ENCODE measurements at regions not wholly inside any gene's neighbourhood (a gene's known extent, or its start where the extent isn't known, plus 50 kb on each side); places are given as distances from the start of the nearest gene placed in this dataset.

GRCh38 chr2:38216886-38217285, 140.9 kb upstream of the CYP1B1 start:
- ATAC-seq = no peak
- Histone ChIP-seq H3K4me3 (no peak overlapping the region), H3K9me3 (peaks cover 0 to 7% (median 0%) of the 10 kb centered on the region in 3 donors), H3K27me3 (no peaks in the 10 kb centered on the region), H3K4me1 (peaks cover 0 to 29% (median 2%) of the 10 kb centered on the region in 3 donors), H3K36me3 (no peaks in the 10 kb centered on the region), H3K27ac (no peak overlapping the region)
- TF ChIP-seq POLR2AphosphoS5 (IDR thresholded peaks at IDR 0.05) (no peak), POLR2A (IDR thresholded peaks at IDR 0.05) (no peak), EP300 (IDR thresholded peaks at IDR 0.05) (no peak), CTCF (IDR thresholded peaks at IDR 0.05) (no peak)

- ATAC-seq = peak; percentile 32
- Histone ChIP-seq H3K27ac (no peak overlapping the region), H3K9me3 (peaks cover 0 to 14% (median 0%) of the 10 kb centered on the region in 3 donors), H3K36me3 (no peaks in the 10 kb centered on the region), H3K4me1 (peaks cover 0 to 29% (median 2%) of the 10 kb centered on the region in 3 donors), H3K27me3 (no peaks in the 10 kb centered on the region), H3K4me3 (no peak overlapping the region)
- TF ChIP-seq POLR2AphosphoS5 (IDR thresholded peaks at IDR 0.05) (peak; percentile 47), POLR2A (IDR thresholded peaks at IDR 0.05) (no peak)
These were observed 140.0 kb upstream of the CYP1B1 start for GRCh38 chr2:38215993-38216392.

- WGBS, 2 donors (ENCODE audit: low coverage in 1 of 2) = 87 to 88% methylated on average over 2 of the region's 2 CpGs
- no peak for ATAC-seq
- no peak overlapping the region for H3K4me3 ChIP-seq
- no peak overlapping the region for H3K27ac ChIP-seq
- H3K4me1 ChIP-seq = peaks cover 0 to 29% (median 2%) of the 10 kb centered on the region in 3 donors
- H3K27me3 ChIP-seq = no peaks in the 10 kb centered on the region
- TF ChIP-seq POLR2A (IDR thresholded peaks at IDR 0.05) (no peak), POLR2AphosphoS5 (IDR thresholded peaks at IDR 0.05) (no peak), EP300 (IDR thresholded peaks at IDR 0.05) (no peak), CTCF (IDR thresholded peaks at IDR 0.05) (no peak)
- peaks cover 0 to 14% (median 0%) of the 10 kb centered on the region in 3 donors for H3K9me3 ChIP-seq
- H3K36me3 ChIP-seq = no peaks in the 10 kb centered on the region
These were observed 139.6 kb upstream of the CYP1B1 start for GRCh38 chr2:38215522-38215921.

GRCh38 chr2:38214209-38214717, 138.3 kb upstream of the CYP1B1 start:
- H3K36me3 ChIP-seq = no peaks in the 10 kb centered on the region
- 67 to 85% methylated on average over 1 to 2 of the region's 5 CpGs for WGBS, 2 donors (ENCODE audit: low coverage in 1 of 2)
- H3K4me1 ChIP-seq = peaks cover 0 to 29% (median 2%) of the 10 kb centered on the region in 3 donors
- H3K27me3 ChIP-seq = no peaks in the 10 kb centered on the region
- ATAC-seq = no peak
- H3K4me3 ChIP-seq = no peak overlapping the region
- TF ChIP-seq EP300 (IDR thresholded peaks at IDR 0.05) = no peak
- no peak for TF ChIP-seq POLR2A (IDR thresholded peaks at IDR 0.05)
- TF ChIP-seq POLR2AphosphoS5 (IDR thresholded peaks at IDR 0.05) = no peak
- no peak for TF ChIP-seq CTCF (IDR thresholded peaks at IDR 0.05)
- H3K27ac ChIP-seq = peak overlapping the region in 1 of 4 donors; percentile 13
- H3K9me3 ChIP-seq = peaks cover 0 to 14% (median 0%) of the 10 kb centered on the region in 3 donors

- peaks cover 0 to 25% (median 2%) of the 10 kb centered on the region in 3 donors for H3K4me1 ChIP-seq
- ATAC-seq = no peak
- 67 to 81% methylated on average over 2 to 4 of the region's 4 CpGs for WGBS, 2 donors (ENCODE audit: low coverage in 1 of 2)
- no peaks in the 10 kb centered on the region for H3K27me3 ChIP-seq
- no peak overlapping the region for H3K4me3 ChIP-seq
- H3K36me3 ChIP-seq = no peaks in the 10 kb centered on the region
- H3K9me3 ChIP-seq = peaks cover 0 to 14% (median 0%) of the 10 kb centered on the region in 3 donors
- TF ChIP-seq CTCF (IDR thresholded peaks at IDR 0.05) (no peak), POLR2AphosphoS5 (IDR thresholded peaks at IDR 0.05) (no peak), POLR2A (IDR thresholded peaks at IDR 0.05) (no peak), EP300 (IDR thresholded peaks at IDR 0.05) (no peak)
- H3K27ac ChIP-seq = no peak overlapping the region
These were observed 137.7 kb upstream of the CYP1B1 start for GRCh38 chr2:38213619-38214167.

All from gastroesophageal sphincter (tissue), 4 donors.